ENCODE measurements at regions not wholly inside any gene's neighbourhood (a gene's known extent, or its start where the extent isn't known, plus 50 kb on each side); places are given as distances from the start of the nearest gene placed in this dataset.
"Not testable (repeated sequence)": the region's sequence is repeated elsewhere in the genome, so short reads cannot be mapped to it uniquely, and the experiment has no call there.

DNA sequence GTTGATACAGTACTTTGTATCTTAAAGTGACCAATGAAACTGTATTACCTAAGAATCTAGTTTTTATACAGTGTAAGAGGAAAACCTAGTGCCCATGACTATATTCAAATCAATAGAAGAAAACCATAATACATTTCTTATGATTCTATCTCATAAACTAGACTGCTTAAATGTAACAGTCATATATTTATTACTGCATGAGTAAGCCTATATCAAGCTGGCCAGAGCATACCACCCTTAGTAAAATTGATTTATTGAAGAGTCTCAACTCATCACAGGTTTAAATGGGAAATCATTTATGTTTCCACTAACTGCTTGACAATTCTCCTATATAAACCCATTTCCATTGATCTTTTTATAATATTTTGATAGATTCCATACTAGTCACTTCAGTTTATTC, 1059.2 kb upstream of the LRRTM1 start:
- H3K36me3 Mint-ChIP-seq: peaks cover 0 to 2% (median 0%) of the 10 kb centered on the region in 3 donors
- H3K9me3 Mint-ChIP-seq: peaks cover 2 to 49% (median 22%) of the 10 kb centered on the region in 9 donors
- POLR2A ChIA-PET: no interaction called here

DNA sequence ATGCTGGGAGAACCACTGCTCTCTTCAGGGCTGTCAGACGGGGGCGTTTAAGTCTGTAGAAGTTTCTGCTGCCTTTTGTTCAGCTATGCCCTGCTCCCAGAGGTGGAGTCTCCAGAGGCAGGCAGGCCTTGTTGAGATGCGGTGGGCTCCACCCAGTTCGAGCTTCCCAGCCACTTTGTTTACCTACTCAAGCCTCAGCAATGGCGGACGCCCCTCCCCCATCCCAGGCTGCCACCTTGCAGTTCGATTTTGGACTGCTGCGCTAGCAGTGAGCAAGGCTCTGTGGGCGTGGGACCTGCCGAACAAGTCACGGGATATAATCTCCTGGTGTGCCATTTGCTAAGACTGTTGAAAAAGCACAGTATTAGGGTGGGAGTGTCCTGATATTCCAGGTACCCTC, 1057.9 kb upstream of the LRRTM1 start:
- ATAC-seq, POLR2A ChIA-PET, H3K27ac Mint-ChIP-seq, H3K36me3 Mint-ChIP-seq, H3K4me1 Mint-ChIP-seq, H3K4me3 Mint-ChIP-seq, H3K27me3 Mint-ChIP-seq, DNase-seq: not testable (repeated sequence)
- H3K9me3 Mint-ChIP-seq: peaks cover 0 to 37% (median 23%) of the 10 kb centered on the region in 9 donors

More for the DNA sequence above, 1059.2 kb upstream of the LRRTM1 start:
- no peak overlapping the region for H3K27ac Mint-ChIP-seq
- no peak overlapping the region for H3K4me3 Mint-ChIP-seq
- no peaks in the 10 kb centered on the region for H3K27me3 Mint-ChIP-seq
- ATAC-seq: no peak
- no peak for DNase-seq
- peaks cover 0 to 1% (median 0%) of the 10 kb centered on the region in 4 donors for H3K4me1 Mint-ChIP-seq

DNA sequence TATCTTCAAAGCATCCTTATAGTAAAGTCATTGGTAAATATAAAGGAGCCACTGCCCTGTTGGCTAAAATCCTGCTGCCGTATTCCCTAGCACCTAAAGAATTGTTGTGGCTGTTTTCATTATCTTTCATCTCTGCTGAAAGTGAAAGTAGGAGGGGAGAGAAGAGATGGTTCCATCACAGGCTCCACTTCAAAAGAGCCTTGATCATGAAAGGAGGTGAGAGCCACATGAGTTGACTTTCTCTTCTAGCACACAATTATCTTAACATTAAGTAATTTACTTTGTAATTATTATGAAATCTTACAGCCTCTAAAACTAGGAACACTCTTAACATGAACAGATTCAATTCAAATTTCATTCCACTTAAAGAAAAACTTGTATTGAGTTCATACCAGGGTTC, 1050.9 kb upstream of the LRRTM1 start:
- Mint-ChIP-seq H3K27me3 (no peaks in the 10 kb centered on the region), H3K4me3 (no peak overlapping the region), H3K9me3 (peaks cover 5 to 41% (median 21%) of the 10 kb centered on the region in 9 donors), H3K4me1 (peaks cover 0 to 1% (median 0%) of the 10 kb centered on the region in 4 donors), H3K27ac (no peak overlapping the region), H3K36me3 (peaks cover 0 to 2% (median 0%) of the 10 kb centered on the region in 3 donors)
- POLR2A ChIA-PET: no interaction called here
- DNase-seq: no peak
- ATAC-seq: no peak

DNA sequence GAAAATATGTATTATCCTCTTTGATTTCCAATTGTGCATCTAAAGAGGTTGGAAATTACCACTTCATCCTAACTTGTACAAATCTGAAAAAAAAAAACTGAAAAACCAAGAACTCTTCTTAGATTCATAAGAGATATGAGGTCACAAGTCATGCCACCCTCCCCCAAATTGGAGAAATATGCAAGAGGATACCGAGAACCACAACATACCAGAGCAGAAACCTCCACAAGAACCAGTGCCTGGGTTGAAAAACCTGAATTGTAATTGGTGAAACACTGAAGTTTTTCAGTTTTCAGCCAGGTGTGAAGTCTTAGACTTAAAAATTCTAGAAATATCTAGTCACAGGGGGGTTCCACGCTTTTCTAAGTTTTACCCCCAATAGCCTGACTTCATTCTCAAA, 1029.5 kb upstream of the LRRTM1 start:
- peaks cover 2 to 24% (median 12%) of the 10 kb centered on the region in 9 donors for H3K9me3 Mint-ChIP-seq
- no peaks in the 10 kb centered on the region for H3K4me1 Mint-ChIP-seq
- H3K36me3 Mint-ChIP-seq: no peaks in the 10 kb centered on the region
- no peak for ATAC-seq
- no peak for DNase-seq
- POLR2A ChIA-PET: no interaction called here
- no peak overlapping the region for H3K4me3 Mint-ChIP-seq
- H3K27me3 Mint-ChIP-seq: no peaks in the 10 kb centered on the region
- H3K27ac Mint-ChIP-seq: no peak overlapping the region

DNA sequence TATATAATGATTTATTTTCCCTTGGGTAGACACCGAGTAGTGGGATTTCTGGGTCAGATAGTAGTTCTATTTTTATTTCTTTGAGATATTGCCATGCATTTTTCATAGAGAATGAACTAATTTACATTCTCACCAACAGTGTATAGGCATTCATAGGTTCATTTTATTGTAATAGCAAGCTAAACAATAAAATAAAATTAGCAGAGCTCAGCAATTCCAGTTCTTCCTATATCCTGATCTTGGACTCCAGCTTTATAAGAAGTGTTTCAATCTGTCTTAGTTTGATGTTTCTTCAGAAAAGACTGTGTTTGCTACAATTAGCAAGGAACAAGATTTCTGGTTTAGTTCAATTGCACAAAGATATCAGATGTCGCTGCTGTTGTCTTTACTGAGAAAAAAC, 1024.4 kb upstream of the LRRTM1 start:
- Mint-ChIP-seq H3K9me3 (peaks cover 1 to 40% (median 12%) of the 10 kb centered on the region in 9 donors), H3K27me3 (no peaks in the 10 kb centered on the region), H3K4me1 (no peaks in the 10 kb centered on the region), H3K36me3 (peaks cover 0 to 2% (median 0%) of the 10 kb centered on the region in 3 donors), H3K27ac (no peak overlapping the region), H3K4me3 (no peak overlapping the region)
- DNase-seq (no peak), ATAC-seq (no peak)
- POLR2A ChIA-PET: no interaction called here

DNA sequence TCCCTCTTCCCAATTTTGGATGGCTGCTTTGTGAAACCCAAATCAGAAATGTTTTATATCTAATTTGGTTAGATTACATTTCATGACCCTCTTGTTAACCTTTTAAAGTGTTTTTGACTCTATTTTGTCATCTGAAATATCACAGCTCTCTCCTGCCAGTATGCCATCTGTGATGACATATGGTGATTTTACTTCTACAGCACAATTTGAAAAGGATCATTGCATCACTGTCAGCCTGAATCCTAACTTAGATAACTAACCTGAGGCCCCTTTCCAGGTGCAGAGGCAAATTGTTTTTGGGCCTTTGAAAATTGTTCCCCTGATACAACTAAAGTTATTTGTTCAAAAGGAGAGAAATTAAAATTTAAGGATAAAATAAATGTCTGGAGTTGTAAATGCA, 1023.4 kb upstream of the LRRTM1 start:
- POLR2A ChIA-PET: no interaction called here
- Mint-ChIP-seq H3K36me3 (peaks cover 0 to 7% (median 0%) of the 10 kb centered on the region in 3 donors), H3K9me3 (peaks cover 7 to 50% (median 20%) of the 10 kb centered on the region in 9 donors), H3K4me1 (no peaks in the 10 kb centered on the region), H3K27ac (no peak overlapping the region), H3K27me3 (no peaks in the 10 kb centered on the region), H3K4me3 (no peak overlapping the region)
- DNase-seq: no peak
- no peak for ATAC-seq

DNA sequence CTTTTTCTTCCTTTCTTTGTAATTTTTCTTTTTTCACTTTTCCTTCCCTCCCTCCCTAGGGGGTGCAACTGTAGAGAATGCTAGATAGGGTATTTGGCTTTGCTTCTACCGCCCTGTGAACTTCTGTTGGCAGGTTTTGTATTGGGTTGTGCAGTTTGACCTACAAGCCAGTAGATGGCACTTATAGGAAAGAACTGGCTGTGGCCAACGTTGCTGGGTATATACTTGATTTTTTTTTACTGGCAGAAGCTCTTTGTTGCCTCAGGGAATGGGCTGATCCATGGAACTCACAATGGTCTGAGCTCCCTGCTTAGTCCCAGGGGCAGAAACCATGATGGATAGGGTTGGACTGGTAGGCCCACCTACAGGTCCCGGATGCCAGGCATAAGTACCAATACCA, 1019.5 kb upstream of the LRRTM1 start:
- H3K36me3 Mint-ChIP-seq: peaks cover 0 to 7% (median 0%) of the 10 kb centered on the region in 3 donors
- H3K27me3 Mint-ChIP-seq: no peaks in the 10 kb centered on the region
- ATAC-seq (no peak), DNase-seq (no peak)
- no peak overlapping the region for H3K27ac Mint-ChIP-seq
- no peak overlapping the region for H3K4me3 Mint-ChIP-seq
- POLR2A ChIA-PET: no interaction called here
- H3K9me3 Mint-ChIP-seq: peaks cover 11 to 51% (median 24%) of the 10 kb centered on the region in 9 donors
- H3K4me1 Mint-ChIP-seq: no peaks in the 10 kb centered on the region

DNA sequence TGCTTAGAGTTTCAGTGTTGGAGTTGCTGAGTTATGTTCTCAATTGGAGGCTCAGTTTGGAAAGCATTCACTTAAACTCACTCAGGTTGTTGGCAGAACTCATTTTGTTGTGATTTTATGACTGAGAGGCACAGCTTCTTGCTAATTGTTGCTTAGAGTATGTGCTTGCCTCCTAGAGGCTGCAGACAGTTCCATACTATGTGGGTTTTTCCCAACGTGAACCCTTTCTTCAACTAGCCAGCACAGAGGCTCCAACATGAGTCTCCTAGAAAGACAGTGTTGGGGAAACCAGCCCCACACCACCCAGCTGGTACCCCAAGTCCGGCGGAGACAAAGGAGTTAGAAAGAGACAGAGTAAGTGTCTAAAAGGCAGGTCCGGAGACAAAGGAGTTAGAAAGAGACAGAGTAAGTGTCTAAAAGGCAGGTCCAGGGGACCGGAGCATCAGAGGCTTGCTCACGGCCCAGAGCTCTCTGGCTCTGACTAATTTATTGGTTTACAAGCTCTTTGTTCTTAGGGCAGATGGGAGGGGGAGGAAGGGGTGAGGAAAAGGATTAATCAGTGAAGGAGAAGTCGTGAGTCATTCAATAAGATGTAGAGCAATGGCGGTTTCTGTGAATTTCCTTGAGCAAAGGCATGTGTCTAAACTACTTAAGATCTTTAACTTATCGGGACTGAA, 999.7 kb upstream of the LRRTM1 start:
- DNase-seq (no peak), ATAC-seq (no peak)
- Mint-ChIP-seq H3K4me1 (no peaks in the 10 kb centered on the region), H3K9me3 (peaks cover 11 to 50% (median 20%) of the 10 kb centered on the region in 9 donors), H3K36me3 (no peaks in the 10 kb centered on the region), H3K4me3 (no peak overlapping the region), H3K27ac (no peak overlapping the region), H3K27me3 (no peaks in the 10 kb centered on the region)
- POLR2A ChIA-PET: no interaction called here

DNA sequence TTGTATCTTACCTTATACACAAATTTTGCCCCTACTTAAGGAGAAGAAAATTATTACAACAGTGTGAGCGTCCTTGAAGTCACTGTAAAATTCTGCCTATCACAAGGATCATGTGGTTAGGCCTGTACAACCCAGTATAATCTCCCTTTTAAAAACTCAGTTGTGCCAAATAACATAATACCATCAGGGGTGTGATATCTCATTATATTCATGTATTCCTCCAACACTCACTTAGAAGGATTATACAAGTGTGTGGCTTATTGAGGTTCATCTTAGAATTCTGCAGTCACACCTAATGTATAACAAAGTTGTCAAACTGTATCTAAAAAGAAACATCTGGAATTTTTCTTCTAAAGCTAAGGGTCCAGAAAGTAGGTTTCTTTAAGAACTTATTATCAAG, 998.8 kb upstream of the LRRTM1 start:
- H3K4me3 Mint-ChIP-seq: no peak overlapping the region
- H3K27me3 Mint-ChIP-seq: no peaks in the 10 kb centered on the region
- DNase-seq (no peak), ATAC-seq (no peak)
- no peak overlapping the region for H3K27ac Mint-ChIP-seq
- no peaks in the 10 kb centered on the region for H3K36me3 Mint-ChIP-seq
- POLR2A ChIA-PET: no interaction called here
- H3K4me1 Mint-ChIP-seq: no peaks in the 10 kb centered on the region
- peaks cover 12 to 58% (median 22%) of the 10 kb centered on the region in 9 donors for H3K9me3 Mint-ChIP-seq

DNA sequence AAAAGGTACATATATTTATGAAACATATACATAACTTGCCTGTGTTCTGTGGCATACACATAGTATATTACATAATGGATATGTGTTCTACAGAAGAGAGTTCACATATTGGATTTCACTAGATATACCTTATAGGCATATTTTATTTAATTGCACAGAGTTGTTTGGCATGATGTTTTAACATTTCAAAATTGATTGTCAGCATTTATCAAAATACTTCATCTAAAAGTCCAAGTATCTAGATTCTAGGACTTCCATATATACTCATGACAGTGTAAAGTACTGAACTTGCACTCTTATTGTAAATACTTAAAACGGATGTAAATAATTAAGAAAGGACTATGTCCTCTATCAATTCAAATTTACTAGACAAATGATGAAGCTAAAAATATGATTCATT, 995.3 kb upstream of the LRRTM1 start:
- no peak overlapping the region for H3K27ac Mint-ChIP-seq
- peaks cover 0 to 4% (median 0%) of the 10 kb centered on the region in 3 donors for H3K36me3 Mint-ChIP-seq
- POLR2A ChIA-PET: no interaction called here
- peaks cover 11 to 67% (median 21%) of the 10 kb centered on the region in 9 donors for H3K9me3 Mint-ChIP-seq
- H3K27me3 Mint-ChIP-seq: no peaks in the 10 kb centered on the region
- H3K4me1 Mint-ChIP-seq: no peaks in the 10 kb centered on the region
- no peak for DNase-seq
- H3K4me3 Mint-ChIP-seq: no peak overlapping the region
- no peak for ATAC-seq

DNA sequence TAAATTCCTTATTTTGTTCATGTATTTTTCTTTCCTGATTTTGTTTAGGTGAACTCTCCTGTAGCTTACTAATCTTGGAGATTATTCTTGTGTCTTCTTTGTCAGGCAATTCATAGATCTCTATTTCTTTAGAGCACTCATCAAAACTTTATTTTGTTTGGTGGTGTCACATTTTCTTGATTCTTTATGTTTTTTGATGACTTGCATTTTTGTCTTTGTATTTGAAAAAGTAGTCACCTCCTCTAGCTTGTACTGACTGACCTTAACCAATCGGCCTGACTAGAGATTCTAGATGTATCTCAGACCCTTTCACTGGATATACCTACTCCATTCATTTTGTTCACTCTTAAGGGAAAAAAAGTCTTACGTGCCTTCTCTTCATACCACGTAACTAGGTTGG, 986.3 kb upstream of the LRRTM1 start:
- Mint-ChIP-seq H3K4me1 (no peaks in the 10 kb centered on the region), H3K27ac (no peak overlapping the region), H3K4me3 (no peak overlapping the region), H3K36me3 (peaks cover 0 to 11% (median 0%) of the 10 kb centered on the region in 3 donors), H3K9me3 (peaks cover 6 to 50% (median 12%) of the 10 kb centered on the region in 9 donors), H3K27me3 (no peaks in the 10 kb centered on the region)
- DNase-seq (no peak), ATAC-seq (no peak)
- POLR2A ChIA-PET: no interaction called here

DNA sequence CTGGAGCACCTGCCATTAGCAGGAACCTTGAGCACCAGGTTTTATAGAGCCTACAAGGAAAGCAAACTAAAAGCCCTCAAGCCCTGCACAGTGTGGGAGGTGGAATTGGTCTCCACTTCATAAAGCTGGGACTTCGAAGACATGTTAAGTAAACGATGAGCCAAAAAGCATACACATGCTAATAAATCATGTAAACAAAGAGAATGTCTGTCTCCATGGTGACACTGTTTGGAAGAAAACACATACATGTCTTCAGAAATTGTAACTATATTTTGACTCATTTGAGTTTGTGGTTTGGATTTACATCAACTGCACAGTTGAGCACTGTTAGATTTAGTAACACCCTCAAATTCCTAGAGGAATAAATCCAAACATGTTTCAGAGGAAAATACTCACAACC, 978.5 kb upstream of the LRRTM1 start:
- Mint-ChIP-seq H3K4me1 (no peaks in the 10 kb centered on the region), H3K9me3 (peaks cover 0 to 34% (median 7%) of the 10 kb centered on the region in 9 donors), H3K27me3 (no peaks in the 10 kb centered on the region), H3K4me3 (no peak overlapping the region), H3K36me3 (no peaks in the 10 kb centered on the region), H3K27ac (no peak overlapping the region)
- POLR2A ChIA-PET: no interaction called here
- no peak for ATAC-seq
- no peak for DNase-seq

DNA sequence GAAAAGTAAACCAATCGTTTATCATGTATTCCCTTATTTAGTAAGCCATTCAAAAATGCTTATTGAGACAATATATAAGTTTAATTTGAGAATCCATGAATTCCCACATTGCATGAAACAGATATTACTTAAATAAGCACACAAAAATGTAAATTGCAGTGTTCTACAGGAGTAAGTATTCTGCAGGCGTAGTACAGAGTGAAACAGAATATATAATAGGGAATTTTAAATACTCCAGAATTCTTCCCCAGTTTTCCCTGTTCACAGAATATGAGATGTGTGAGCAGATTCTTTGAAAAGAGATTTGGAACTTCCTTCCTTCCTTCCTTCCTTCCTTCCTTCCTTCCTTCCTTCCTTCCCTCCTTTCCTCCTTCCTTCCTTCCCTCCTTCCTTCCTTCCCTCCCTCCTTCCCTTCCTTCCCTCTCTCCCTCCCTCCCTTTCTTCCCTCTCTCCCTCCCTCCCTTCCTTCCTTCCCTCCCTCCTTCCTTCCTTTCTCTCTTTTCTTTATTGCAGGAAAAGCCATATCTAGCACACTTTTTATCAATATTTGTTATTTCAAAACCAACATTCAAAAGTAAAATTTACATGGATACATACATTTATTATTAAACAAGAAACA, 977.7 kb upstream of the LRRTM1 start:
- Mint-ChIP-seq H3K9me3 (peaks cover 0 to 34% (median 7%) of the 10 kb centered on the region in 9 donors), H3K27ac (no peak overlapping the region), H3K4me1 (no peaks in the 10 kb centered on the region), H3K36me3 (no peaks in the 10 kb centered on the region), H3K4me3 (no peak overlapping the region), H3K27me3 (no peaks in the 10 kb centered on the region)
- ATAC-seq: no peak
- POLR2A ChIA-PET: no interaction called here
- DNase-seq: no peak

DNA sequence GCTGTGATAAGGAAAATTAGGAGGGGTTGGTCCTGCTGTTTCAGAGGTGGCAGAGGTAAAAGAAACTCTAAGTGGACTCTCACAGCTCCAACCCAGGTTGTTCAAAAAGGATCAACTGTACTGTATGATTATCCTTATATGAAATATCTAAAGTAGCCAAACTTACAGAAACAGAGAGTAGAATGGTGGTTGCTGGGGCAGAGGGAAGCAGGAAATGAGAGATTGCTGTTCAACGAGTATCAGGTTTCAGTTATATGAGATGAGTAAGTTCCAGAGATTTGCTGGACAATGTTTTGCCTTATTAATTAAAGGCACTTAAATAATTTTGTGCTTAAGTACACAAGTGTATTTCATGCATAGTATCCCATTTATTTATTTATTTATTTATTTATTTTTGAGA, 972.0 kb upstream of the LRRTM1 start:
- DNase-seq (no peak), ATAC-seq (no peak)
- Mint-ChIP-seq H3K27me3 (no peaks in the 10 kb centered on the region), H3K9me3 (peaks cover 10 to 48% (median 20%) of the 10 kb centered on the region in 9 donors), H3K4me3 (no peak overlapping the region), H3K27ac (no peak overlapping the region), H3K36me3 (peaks cover 0 to 4% (median 0%) of the 10 kb centered on the region in 3 donors), H3K4me1 (no peaks in the 10 kb centered on the region)
- POLR2A ChIA-PET: no interaction called here

All from naive thymus-derived CD8-positive, alpha-beta T cell (primary cell).